ENCODE measurements at regions not wholly inside any gene's neighbourhood (a gene's known extent, or its start where the extent isn't known, plus 50 kb on each side); places are given as distances from the start of the nearest gene placed in this dataset.

DNA sequence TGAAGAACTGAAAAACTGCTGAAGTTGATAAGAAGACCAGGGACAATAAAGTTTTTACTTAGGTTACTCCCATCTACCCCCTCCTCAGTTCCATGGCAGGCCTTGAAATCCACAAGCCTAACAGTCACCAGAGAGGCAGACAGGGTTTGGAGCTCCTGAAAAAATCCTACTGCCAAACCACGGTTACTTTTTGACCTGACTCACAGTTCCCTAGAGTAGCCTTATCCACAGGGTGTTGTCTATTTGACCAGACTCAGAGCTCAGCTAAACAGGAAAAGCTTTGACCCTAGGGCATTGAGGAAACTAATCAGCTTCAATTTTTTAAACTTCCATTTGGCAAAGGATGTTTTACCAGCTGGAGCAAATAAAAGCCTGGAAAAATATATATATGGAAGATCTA, 257.7 kb upstream of the NT5E start:
- CTCF ChIA-PET, result no interaction called here
- no peak overlapping the region for H3K4ac ChIP-seq (ENCODE audit: low read depth, low read length)
- H3K4me3 ChIP-seq (ENCODE audit: insufficient read depth, low read depth, low read length), result no peak overlapping the region
- H3K4me1 ChIP-seq (ENCODE audit: control insufficient read depth, insufficient read depth, low read length), result peaks cover 1% of the 10 kb centered on the region; the same call in 1 of the 2 replicates
- POLR2A ChIA-PET (ENCODE audit: unreplicated experiment), result no interaction called here
- no peak overlapping the region for H3K4me2 ChIP-seq (ENCODE audit: low read depth, low read length)
- no peak overlapping the region for H2BK5ac ChIP-seq (ENCODE audit: low read depth, low read length, poor library complexity, severe bottlenecking)
- no peaks in the 10 kb centered on the region for H4K20me1 ChIP-seq (ENCODE audit: insufficient read depth, low read length)
- TF ChIP-seq MAZ (IDR thresholded peaks at IDR 0.05; ENCODE audit: borderline replicate concordance, low read depth, low read length), result no peak
- TF ChIP-seq RCOR1 (IDR thresholded peaks at IDR 0.05; ENCODE audit: insufficient replicate concordance, low read length), result no peak
- TF ChIP-seq, protein P1, sequence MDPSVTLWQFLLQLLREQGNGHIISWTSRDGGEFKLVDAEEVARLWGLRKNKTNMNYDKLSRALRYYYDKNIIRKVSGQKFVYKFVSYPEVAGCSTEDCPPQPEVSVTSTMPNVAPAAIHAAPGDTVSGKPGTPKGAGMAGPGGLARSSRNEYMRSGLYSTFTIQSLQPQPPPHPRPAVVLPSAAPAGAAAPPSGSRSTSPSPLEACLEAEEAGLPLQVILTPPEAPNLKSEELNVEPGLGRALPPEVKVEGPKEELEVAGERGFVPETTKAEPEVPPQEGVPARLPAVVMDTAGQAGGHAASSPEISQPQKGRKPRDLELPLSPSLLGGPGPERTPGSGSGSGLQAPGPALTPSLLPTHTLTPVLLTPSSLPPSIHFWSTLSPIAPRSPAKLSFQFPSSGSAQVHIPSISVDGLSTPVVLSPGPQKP (IDR thresholded peaks at IDR 0.05; ENCODE audit: borderline replicate concordance, low read depth, low read length), result no peak
- no peak for TF ChIP-seq USF2 (IDR thresholded peaks at IDR 0.05; ENCODE audit: low read depth, low read length)
- no peak for TF ChIP-seq CHD1 (IDR thresholded peaks at IDR 0.05; ENCODE audit: low read depth, low read length)
- H3K27ac ChIP-seq (ENCODE audit: insufficient read depth, low read length), result no peak overlapping the region
- dilution Hi-C loops (cut with HindIII; ENCODE audit: low sequenced_read_pairs, unreplicated experiment) (no loop called here), intact Hi-C loops (cut with micrococcal nuclease) (no loop called here), in situ Hi-C loops (cut with MboI; ENCODE audit: low sequenced_read_pairs) (no loop called here)
- no peaks in the 10 kb centered on the region for H3K79me1 ChIP-seq (ENCODE audit: low read depth in 1 of 2, low read length in 2 of 2)
- H3K23ac ChIP-seq (ENCODE audit: low read depth, low read length), result no peak overlapping the region
- no peaks in the 10 kb centered on the region for H3K27me3 ChIP-seq (ENCODE audit: control insufficient read depth, insufficient read depth, low read length)
- H4K8ac ChIP-seq (ENCODE audit: low read depth in 2 of 2, low read length in 2 of 2), result no peak overlapping the region
- H3K9me3 ChIP-seq (ENCODE audit: control insufficient read depth, insufficient read depth, low read length), result no peaks in the 10 kb centered on the region
- ATAC-seq (ENCODE audit: low read depth) (peak; percentile 64), DNase-seq (peak; percentile 31)
- H2BK15ac ChIP-seq (ENCODE audit: low read depth, low read length), result no peak overlapping the region
- no peak overlapping the region for H3K14ac ChIP-seq (replicated peaks; ENCODE audit: low read depth, low read length)
- BruUV-seq (replicated peaks), result no TSS peak
- H2AK9ac ChIP-seq (replicated peaks; ENCODE audit: low read depth, low read length, poor library complexity), result no peak overlapping the region
- H3K9me1 ChIP-seq (ENCODE audit: insufficient read depth, low read length), result no peaks in the 10 kb centered on the region
- no peak overlapping the region for H3K56ac ChIP-seq (ENCODE audit: extremely low read depth, insufficient read depth, low read length)
- H4K91ac ChIP-seq (ENCODE audit: insufficient read depth, low read depth, low read length), result no peak overlapping the region
- H3K36me3 ChIP-seq (ENCODE audit: control insufficient read depth, insufficient read depth, low read length), result no peaks in the 10 kb centered on the region
- no CpG with 5 or more reads among the region's 1 CpG for WGBS, 2 experiments (ENCODE audit: extremely low coverage in 2 of 2, insufficient read length in 1 of 2)
- H2AFZ ChIP-seq (replicated peaks; ENCODE audit: low read length, poor library complexity), result no peak overlapping the region
- H2BK120ac ChIP-seq (ENCODE audit: low read depth, low read length), result no peak overlapping the region
- no peak overlapping the region for H4K5ac ChIP-seq (ENCODE audit: low read depth, low read length)
- H3K18ac ChIP-seq (ENCODE audit: low read depth, low read length), result no peak overlapping the region
- no peak overlapping the region for H2AK5ac ChIP-seq (ENCODE audit: low read depth, low read length)
- no peak overlapping the region for H2BK20ac ChIP-seq (ENCODE audit: low read depth, low read length)
- H3K9ac ChIP-seq (ENCODE audit: low read depth, low read length), result no peak overlapping the region

Data from IMR-90 (cell line).